Central memory CD4-positive, alpha-beta T cell (primary cell): ENCODE measurements at regions not wholly inside any gene's neighbourhood (a gene's known extent, or its start where the extent isn't known, plus 50 kb on each side); places are given as distances from the start of the nearest gene placed in this dataset.
A peak's percentile ranks its signal among the peaks of the same experiment; 100 is the strongest.

Experiments used
- DNase-seq: peaks from one replicate; pipeline ENCODE4 v3.0.0; 2022

DNA sequence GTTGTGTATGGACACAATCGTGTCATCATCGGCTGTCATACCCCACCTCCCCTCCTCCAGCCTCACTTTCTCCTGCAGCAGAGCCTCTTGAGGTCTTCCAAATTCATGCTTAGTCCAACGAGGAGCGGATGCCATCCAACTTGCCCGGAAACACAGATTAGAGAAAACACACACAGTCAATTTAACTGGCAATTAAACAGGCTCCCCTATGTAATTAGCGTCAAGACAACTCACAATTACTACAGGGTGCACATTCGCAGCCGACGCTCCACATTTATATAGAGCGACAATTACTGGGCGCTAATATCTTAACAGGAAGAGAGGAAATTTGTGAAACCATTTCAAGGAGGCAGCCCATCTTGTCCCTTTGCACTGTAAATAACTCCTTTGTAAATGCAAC, 86.0 kb upstream of the ZNF618 start:
- no peak for DNase-seq

DNA sequence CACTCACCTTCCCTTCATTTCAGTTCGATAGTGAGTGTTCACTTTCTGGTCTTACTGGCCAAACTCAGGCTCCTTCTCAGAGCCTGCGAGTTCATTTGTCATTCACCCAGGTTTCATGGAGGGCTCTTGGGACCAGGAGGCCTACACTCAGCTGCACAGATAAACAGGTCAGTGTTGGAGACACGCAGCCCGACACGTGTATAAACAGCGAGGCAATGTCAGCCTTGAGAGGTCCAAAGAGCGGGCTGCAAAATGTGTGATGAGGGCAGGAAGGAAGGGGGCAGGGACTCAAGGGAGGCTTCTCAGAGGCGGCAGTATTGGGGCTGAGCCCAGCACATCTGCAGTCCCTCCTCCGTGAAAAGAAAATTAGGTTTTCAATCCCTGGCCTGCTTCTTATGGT, 82.6 kb upstream of the ZNF618 start:
- no peak for DNase-seq

DNA sequence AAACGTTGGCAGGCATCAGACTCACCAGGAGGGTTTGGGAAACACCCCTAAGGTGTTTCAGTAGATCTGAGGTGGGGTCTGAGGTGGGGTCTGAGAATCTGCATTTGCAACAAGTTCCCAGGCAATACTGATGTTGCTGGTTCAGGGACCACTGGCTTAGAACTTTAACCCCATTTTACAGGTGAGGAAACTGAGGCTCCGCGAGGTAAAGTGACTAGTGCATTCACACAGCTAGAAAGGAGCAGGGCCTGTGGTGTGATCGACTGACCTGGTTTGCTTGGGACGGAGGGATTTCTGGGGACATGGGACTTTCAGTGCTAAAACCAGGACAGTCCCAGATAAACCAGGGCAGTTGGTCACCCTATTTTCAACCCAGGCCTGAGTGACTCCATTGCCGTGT, 81.4 kb upstream of the ZNF618 start:
- no peak for DNase-seq

DNA sequence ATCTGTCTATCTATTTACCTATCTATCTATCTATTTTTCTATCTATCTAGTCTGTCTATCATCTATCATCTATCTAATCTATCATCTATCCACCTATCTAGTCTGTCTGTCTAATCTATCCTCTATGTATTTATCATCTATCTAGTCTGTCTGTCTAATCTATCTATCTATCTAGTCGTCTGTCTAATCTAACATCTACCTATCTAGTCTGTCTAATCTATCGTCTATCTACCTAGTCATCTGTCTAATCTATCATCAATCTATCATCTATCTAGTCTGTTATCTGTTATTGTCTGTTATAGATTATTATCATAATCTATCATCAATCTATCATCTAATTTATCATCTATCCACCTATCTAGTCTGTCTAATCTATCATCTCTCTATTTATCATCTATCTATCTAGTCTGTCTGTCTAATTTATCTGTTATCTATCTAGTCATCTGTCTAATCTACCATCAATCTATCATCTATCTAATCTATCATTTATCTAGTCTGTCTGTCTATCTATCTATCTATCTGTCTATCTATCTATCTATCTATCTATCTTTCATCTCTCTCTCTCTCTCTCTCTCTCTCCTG, 80.2 kb upstream of the ZNF618 start:
- DNase-seq = no peak

DNA sequence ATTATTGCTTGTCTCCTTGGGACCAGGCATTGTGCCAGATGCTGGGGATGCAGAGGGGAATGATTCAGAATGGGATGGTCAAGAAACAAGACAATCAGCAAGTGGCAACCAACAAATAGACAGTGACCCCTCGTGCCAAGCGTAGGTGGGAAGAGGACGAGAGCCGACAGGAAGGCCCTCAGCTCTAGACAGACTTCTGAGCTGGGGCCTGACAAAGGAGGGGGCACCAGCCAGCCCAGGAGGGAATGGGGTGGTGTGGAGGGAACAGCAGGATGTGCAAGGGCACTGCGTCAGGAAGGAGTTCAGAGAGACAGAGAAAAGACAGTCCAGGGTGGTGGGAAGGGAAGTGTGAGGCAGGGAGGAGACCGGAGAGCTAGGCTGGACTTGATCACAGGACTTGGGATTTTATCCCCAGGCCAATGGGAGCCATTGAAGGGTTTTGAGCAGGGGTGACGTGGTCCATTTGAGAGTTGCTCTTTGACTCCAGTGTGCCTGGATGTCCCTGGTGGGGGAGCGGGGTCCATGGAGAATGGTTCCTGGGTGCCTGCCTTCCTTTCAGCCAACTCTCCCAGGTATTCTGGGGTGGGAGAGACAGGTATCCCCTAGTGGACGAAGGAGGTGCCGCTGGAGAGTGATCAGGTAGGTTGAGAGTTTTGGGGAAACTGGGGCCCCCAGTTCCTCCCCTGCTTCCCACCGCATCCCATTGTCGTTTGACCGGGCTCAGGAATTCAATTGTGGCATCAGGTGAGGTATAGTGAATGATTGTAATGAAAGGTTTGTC, 79.3 kb upstream of the ZNF618 start:
- no peak for DNase-seq

DNA sequence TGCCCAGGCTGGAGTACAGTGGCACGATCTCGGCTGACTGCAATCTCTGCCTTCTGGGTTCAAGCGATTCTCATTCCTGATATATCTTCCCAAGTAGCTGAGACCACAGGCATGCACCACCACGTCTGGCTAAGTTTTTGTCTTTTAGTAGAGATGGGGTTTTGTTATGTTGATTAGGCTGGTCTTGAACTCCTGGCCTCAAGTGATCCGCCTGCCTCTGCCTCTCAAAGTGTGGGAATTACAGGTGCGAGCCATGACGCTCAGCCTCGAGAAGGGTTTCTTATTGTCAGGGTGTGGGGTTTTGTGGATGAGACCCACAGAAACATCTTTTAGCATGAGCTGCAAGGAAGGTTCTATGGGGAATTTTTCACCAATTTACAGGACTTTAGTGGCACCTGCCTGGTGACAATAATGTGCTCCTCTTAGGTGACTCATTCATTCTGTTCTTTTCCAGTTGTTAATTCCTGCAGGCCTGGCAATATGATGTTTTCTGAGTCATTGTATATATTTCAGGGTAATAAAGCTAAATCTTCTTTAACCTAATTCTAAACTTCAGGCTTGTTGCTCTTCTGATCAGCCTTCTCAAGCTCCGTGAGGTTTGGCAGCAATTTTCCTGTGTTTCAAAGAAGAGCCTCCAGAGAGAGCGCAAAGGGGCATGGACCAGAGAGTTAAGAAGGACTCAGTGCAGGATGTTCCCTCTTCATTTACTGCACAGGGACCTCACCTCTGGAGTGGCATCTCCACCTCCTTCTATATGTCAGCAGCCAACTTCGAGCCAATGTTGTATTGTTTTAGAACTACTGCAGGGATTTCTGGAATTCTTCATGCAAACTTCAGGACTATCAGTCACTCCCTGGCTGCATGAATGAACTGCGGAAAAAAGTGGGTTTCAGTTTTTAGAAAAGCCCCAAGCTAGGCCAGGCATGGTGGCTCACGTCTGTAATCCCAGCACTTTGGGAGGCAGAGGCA, 77.8 kb upstream of the ZNF618 start:
- DNase-seq = no peak

DNA sequence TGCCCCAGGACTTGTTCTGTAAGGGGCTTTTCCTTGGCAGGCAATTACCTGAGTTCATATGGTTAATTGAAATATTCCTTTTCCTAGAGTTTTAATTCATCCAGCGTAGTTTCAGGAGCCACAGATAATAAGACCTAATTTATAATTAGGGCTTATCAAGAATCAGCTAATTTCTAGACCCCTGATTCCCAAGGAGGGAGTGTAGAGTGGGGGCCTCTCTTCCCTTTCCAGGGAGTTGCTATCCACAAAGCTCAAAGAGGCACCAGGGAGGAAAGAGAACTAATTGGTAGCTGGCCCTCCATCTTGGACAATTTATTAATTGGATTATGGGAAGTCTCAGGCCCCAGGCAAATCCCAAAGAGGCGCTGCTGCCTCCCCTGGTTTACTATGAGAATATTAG, 75.8 kb upstream of the ZNF618 start:
- DNase-seq = no peak

DNA sequence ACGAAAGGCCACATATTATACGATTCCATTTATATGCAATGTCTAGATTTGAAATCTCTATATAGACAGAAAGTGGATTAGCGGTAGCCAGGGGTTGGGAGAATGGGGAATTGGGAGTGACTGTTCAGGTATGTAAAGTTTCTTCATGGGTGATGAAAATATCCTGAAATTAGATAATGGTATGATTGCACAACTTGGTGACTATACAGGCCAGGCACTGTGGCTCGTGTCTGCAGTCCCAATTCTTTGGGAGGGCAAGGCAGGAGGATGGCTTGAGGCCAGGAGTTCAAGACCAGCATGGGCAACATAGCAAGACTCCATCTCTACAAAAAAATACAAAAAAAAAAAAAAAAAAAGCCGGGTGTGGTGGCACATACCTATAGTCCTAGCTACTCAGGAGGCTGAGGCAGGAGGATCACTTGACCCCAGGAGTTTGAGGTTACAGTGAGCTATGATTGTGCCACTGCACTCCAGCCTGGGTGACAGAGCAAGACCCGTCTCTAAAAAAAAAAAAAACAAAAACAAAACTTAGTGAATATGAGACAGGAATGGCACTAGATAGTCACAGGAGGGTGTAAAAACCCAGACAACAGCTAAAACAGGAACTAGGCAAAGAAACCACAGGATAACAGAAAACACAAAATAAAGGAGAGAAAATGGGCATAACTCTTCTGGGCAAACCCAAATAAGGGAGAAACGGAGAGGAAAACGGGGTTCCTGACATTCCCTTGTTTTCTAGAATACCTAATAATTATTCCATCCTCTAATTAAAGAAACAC, 72.1 kb upstream of the ZNF618 start:
- DNase-seq = no peak

DNA sequence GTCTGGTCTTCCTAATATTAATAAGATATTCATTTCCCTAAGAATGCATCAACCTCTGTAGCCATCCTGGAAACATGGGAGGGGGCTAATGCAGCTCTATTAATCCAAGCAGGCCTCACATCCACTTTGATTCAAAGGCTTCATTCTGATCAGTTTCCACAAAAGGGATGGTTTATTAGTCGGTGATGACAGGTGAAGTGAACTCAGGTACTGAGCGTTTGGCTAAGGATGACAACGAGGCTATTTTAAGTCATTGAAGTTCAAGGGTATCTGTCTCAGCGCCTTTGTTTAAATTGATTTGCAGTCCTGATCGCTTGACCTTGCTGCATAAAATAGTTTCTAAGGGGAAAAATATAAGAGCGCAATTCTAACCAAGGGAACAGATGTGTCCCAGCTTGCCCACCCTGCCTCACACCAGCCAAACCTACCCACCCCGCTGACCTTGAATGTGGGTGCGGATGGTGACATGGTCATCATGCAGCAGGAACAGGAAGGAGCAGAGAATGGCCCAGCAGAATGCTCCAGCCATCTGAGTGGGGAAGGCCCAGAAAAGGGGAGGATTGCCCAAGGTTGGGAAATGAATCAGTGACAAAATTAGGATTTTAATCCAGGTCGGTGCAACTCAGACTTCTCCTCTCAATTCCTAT, 70.5 kb upstream of the ZNF618 start:
- DNase-seq = no peak

DNA sequence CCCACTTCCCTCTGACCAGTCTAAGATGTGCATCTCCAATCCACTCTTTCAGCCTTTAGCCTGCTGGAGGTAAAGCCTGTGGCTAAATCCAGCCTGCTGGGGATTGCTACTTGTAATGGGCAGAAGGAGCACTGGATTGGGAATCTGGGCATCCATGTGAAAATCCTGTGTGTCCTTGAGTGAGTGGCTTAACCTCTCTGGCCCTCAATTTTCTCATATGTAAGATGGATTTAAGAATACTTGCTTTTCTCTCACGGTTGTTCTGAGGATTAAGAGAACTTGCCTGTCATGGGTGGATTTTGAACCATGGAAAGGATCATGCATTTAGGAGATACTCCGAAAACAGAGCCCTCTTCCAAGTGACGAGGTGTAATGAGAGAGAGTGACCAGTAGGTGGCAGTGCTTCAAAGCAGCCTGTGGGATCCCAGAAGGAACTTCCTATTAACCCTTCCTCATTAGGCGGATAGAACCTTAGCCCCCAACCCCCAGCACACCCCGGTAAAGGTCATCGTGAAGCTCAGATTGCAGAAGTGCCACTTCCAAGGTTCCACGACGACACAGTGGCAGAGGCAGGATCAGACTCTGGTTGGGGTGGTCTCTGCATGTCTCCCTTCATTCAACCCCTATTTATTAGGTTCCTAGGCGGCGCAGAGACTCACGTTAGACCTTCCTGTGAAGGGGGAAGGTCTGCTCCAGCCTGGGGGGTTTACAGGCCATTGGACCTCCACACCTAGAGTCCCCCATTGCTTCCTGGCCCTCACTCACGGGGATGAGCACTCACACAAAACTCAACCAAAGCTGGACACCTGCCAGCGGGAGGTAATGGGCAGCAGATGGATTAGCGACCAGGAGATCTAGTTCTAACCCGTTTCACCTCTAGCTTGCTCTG, 68.7 kb upstream of the ZNF618 start:
- peak; percentile 1 for DNase-seq

DNA sequence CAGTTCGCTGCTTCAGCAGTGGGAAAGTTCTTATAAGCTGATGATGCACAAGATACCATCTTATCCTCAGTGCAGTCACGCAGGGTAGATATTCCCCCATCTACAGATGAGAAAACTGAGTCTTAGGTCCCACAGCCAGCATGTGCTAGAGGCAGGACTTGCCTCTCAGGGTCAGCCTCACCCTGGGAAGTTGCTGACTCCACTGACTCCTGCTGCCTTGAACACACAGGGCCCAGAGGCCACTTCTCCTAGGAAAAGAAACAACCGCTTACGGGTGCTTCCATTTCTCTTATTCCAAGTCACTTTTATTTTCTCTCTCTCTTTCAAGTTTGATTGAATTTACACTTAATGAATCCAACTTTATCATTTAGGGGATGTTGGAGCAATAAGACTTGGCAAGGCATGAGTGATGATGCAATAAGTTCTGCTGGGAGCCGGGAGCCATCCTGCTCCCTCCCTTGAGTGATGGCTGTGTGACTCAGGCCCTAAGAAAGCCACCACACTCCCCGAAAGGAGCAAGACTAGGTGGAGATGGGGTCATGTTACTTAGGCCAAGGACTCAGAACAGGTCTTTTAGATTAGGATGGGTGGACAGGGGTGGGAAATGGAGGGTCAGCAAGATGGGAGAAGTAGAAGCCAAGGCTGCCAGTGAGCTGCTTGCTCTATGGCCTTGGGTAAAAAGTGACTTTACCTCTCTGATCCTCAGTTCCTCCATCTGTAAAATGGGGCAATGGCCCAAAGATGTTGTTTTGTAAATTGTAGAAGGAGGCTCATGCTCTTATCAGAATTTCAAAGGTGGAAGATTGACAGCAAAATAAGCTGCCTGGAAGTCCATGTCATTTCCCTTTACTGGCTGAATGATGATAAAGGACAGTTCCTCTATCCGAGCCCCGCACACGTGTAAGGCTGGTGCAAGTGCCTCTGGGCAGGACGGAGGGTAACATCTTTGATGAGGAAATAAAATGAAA, 67.4 kb upstream of the ZNF618 start:
- DNase-seq = no peak

DNA sequence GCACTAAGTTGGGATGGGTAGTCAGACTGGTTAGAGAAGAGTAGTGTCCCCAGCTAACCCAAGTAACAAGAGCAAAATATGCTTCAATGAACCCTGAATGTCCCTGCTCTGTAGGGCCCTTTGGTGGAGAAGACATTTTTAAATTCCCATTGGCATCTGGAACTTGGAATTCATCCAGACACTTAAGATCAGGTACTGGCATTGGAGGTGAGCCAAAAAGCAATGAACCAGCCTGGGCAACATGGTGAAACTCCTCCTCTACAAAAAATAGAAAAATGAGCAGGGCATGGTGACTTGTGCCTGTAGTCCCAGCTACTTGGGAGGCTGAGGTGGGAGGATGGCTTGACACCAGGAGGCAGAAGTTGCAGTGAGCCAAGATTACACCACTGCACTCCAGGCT, 58.9 kb upstream of the ZNF618 start:
- no peak for DNase-seq

DNA sequence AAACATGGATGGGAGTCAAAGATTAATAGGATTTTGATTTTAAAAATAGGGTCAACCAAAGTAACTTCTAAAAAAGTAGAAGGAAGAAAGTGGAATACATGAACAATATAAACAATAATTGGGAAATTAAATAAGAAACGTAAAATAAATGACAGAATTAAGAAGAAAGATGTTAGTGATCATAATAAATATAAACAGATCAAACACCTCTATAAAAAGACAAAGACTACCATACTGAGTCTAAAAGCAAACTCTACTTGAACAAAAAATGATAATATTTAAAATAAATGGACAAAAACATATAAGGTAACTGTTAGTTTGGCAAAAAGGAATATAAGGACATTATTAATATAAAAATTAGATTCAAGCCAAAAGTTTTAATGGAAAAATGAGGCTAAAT, 57.7 kb upstream of the ZNF618 start:
- DNase-seq = no peak

DNA sequence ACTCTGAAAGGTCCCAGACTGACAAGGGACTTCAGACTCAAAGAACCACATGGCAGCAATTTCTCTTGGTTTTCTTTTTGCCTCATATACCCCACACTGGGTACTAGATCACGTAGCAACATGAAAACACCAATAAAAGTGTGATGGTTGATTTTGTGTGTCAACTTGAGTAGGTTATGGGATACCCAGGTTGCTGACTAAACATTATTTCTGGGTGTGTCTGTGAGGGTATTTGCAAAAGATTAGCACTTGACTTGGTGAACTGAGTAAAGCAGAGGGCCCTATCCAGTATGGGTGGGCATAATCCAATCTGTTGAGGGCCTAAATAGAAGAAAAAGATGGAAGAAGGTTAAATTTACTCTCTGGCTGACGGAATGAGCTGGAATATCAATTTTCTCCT, 53.8 kb upstream of the ZNF618 start:
- DNase-seq = no peak

DNA sequence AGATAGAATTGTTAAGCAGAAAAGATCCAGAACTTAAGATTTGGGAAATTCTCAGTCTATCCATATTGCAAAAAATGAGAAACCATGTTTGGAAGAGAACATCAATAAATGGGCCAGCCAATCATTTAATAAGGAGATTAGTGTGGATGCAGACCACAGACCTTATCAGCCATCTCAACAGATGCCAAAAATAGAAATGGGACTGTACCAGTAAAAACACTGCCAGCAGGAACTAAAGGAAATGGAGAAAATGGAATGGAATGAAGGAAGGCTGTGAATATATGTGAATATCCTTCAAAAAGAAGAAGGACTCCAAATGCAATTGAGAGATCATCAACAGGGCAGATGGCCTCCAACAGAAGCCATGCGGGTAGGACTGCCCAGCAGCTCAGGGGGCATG, 52.7 kb upstream of the ZNF618 start:
- DNase-seq = no peak
